Lower leg skin (tissue), 4 donors: ENCODE measurements at regions not wholly inside any gene's neighbourhood (a gene's known extent, or its start where the extent isn't known, plus 50 kb on each side); places are given as distances from the start of the nearest gene placed in this dataset.

Source experiments
- DNase-seq, 2 donors: peaks; one replicate each; pipeline ENCODE4 v3.0.0-alpha.2; 2019; ENCODE audit warnings: low spot score in 2 of 2
- H3K4me3 ChIP-seq: fragments of 200-600 bp; sonication (generic); 2 replicates; pipeline ENCODE4 v1.5.1; 2017; ENCODE audit warnings: mild to moderate bottlenecking, low read depth; ENCODE audit not compliant: poor library complexity, severe bottlenecking
- POLR2A ChIP-seq, 2 donors: fragments of 450-650 bp; IDR thresholded peaks; one replicate each; pipeline ENCODE4 v1.6.1; 2016 to 2017; ENCODE audit warnings: antibody characterized with exemption in 2 of 2, mild to moderate bottlenecking in 1 of 2, moderate library complexity in 1 of 2
- WGBS, 2 donors: methylation state at CpG; one replicate each; pipeline ENCODE4 v1.1.5; 2018; 5-methylcytosine and 5-hydroxymethylcytosine counted together
- intact Hi-C: fragments of 100-400 bp; cut with DNase I; formaldehyde crosslinking; loops from one replicate; pipeline ENCODE4 v1.15.0; 2023; ENCODE audit warnings: low total_unique reads
- TF ChIP-seq, protein P1 (sequence below), 3 donors: fragments of 450-650 bp; IDR thresholded peaks; one replicate each; pipeline ENCODE4 v1.5.1; 2016; ENCODE audit warnings: antibody characterized with exemption in 3 of 3, mild to moderate bottlenecking in 3 of 3, moderate library complexity in 2 of 3

DNA sequence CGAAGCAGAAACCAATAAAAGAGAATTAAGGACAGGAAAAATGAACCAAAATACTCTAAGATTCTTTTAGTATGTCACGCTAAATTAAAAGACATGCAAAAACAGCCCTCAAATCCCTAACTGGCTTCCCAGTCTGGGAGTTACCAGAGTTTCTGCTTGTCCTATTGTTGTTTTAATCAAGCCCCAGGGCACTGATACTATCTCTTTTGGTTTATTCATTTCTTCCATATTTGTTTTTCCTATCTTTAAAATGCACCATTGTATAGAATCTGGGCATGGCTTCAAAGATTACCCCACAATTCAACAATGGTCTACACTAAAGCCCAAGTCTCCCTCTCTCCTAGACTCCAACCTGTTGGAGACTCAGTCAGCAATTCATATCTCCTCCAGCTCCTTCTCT lies 169.1 kb downstream of the MYLK4 start:
- TF ChIP-seq, protein P1, sequence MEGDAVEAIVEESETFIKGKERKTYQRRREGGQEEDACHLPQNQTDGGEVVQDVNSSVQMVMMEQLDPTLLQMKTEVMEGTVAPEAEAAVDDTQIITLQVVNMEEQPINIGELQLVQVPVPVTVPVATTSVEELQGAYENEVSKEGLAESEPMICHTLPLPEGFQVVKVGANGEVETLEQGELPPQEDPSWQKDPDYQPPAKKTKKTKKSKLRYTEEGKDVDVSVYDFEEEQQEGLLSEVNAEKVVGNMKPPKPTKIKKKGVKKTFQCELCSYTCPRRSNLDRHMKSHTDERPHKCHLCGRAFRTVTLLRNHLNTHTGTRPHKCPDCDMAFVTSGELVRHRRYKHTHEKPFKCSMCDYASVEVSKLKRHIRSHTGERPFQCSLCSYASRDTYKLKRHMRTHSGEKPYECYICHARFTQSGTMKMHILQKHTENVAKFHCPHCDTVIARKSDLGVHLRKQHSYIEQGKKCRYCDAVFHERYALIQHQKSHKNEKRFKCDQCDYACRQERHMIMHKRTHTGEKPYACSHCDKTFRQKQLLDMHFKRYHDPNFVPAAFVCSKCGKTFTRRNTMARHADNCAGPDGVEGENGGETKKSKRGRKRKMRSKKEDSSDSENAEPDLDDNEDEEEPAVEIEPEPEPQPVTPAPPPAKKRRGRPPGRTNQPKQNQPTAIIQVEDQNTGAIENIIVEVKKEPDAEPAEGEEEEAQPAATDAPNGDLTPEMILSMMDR (IDR thresholded peaks at IDR 0.05): no peak
- no peak for TF ChIP-seq POLR2A (IDR thresholded peaks at IDR 0.05)
- intact Hi-C loops: no loop called here
- WGBS, 2 donors: 59 to 66% methylated on average over 2 of the region's 2 CpGs
- no peak for DNase-seq
- no peak overlapping the region for H3K4me3 ChIP-seq

DNA sequence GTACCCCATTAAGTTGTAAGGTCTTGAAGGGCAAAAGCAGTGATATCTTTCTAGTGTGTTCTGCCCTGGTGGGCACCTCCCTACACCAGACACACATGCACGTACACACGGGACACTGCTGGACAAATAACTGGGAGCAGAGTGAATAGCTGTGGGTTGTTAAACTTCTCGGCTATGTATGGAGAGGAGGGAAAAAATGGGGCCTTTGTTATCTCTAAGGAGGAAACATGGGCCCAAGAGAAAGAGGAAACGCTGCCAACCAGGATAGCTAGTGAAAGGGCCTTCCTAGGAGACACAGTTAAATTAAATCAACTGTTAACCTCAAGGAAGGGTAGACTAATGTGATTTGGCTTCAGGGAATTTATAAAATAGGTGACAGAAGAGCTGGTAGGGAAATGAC lies 169.7 kb downstream of the MYLK4 start:
- DNase-seq: no peak
- intact Hi-C loops: no loop called here
- WGBS, 2 donors: 63 to 75% methylated on average over 4 of the region's 4 CpGs
- H3K4me3 ChIP-seq: no peak overlapping the region
- no peak for TF ChIP-seq POLR2A (IDR thresholded peaks at IDR 0.05)

DNA sequence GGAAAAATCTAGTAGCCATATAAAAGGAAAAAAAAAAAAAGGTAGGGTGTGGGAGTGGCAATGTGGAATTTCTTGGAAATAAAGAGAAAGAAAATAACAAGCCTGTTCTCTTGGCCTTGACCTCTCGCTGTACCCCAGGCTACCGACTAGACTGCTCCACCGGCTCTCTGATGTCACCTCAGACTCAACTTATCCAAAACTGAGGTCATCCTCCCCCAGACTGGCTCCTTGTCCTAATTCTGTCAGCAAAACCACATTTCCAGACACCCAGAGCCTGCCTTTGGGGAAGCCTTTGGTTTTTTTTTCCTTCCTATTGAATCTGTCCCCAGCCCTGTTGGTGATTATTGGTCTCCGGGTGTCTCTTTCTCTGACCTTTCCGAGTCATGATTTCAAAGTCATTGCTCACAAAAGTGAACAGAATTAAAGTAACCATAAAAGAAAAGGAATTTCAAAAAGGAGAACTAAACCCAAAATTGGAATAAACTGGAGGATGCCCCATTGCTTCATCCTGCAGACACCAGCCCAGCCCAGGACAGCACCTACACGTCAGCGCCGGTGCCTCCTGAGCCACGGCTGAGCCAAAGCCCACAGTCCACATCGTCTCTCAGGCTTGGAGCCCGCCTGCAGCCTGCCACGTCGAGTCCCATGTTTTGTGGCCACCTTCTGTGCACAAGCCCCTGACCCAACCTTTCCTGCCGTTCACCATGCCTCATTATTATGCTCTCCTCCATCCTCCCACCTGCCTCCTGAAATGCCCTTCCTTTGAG lies 170.7 kb downstream of the MYLK4 start:
- no peak for DNase-seq
- 85 to 89% methylated on average over 14 of the region's 14 CpGs for WGBS, 2 donors
- H3K4me3 ChIP-seq: no peak overlapping the region
- TF ChIP-seq POLR2A (IDR thresholded peaks at IDR 0.05): no peak
- TF ChIP-seq, protein P1 (IDR thresholded peaks at IDR 0.05): no peak
- intact Hi-C loops: no loop called here

DNA sequence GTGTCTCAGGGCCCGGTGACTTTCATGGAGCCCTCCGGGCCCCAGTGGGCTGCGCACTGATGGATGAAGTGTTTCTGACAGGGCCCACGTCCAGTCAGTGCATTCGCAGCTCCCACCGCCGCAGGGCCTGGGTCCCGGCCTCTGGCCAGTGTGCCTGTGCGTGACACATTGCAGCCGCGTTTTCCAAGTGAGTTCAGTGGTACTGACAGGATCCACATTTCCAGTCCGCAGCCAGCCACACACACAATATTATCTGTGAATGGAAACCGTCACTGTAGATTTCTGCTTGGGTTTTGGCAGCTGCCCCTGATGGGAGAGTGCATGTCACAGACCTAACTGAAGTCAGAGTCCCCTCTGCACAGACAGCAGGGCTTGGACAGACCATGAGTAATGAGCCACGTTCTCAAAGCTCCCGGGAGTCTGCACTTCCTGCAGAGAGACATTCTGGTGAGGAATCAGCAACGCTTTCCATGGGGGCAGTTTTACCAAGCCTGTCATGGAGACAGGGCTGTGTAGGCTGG lies 171.4 kb downstream of the MYLK4 start:
- DNase-seq: no peak
- WGBS, 2 donors: 81 to 85% methylated on average over 16 of the region's 16 CpGs
- intact Hi-C loops: no loop called here

DNA sequence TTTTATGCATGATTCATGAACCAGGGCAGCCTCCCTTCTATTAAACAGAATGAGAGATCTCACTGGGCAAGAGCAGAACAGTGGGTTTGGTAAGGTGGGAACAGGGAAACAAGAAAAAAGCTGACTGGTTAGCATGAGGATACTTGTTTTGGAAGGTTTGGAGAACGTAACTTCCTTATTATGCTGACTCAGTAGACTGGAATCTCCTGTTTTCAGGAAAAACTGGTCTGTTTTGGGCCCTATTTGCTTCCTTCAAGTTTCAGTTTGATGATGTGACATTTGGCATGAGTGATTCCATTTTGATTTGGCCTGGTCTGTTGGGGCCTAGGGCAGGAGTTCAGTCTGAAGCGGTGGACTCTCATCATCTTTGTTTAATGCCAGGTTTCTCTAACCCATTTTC lies 172.0 kb downstream of the MYLK4 start:
- intact Hi-C loops: no loop called here
- TF ChIP-seq POLR2A (IDR thresholded peaks at IDR 0.05): no peak
- TF ChIP-seq, protein P1 (IDR thresholded peaks at IDR 0.05): no peak
- no peak overlapping the region for H3K4me3 ChIP-seq
- 74 to 83% methylated on average over 2 of the region's 2 CpGs for WGBS, 2 donors
- DNase-seq: no peak

More for the DNA sequence above, 171.4 kb downstream of the MYLK4 start:
- TF ChIP-seq, protein P1 (IDR thresholded peaks at IDR 0.05): no peak
- no peak for TF ChIP-seq POLR2A (IDR thresholded peaks at IDR 0.05)
- H3K4me3 ChIP-seq: no peak overlapping the region

DNA sequence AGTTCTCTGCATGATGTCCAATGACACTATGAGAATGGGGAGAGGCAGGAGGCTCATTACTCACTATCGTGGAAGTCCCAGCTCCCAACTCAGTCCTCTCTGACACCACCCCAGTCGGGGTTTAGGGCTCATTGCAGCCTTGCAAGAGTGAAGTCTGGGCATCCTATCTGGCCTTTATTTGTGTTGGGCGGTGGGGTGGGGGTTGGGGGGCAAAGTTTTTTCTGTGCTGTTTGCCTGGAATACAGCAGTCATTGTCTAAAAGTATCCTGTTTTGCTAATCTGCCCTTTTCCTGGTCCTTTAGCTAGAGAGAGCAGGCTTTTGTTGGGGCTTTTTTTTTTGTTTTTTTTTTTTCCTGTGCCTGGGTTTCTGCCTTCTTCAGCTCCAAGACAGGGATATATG lies 174.2 kb downstream of the MYLK4 start:
- intact Hi-C loops: no loop called here
- TF ChIP-seq POLR2A (IDR thresholded peaks at IDR 0.05): no peak
- TF ChIP-seq, protein P1 (IDR thresholded peaks at IDR 0.05): no peak
- no peak overlapping the region for H3K4me3 ChIP-seq
- DNase-seq: no peak
- WGBS, 2 donors: 74 to 80% methylated on average over 3 of the region's 3 CpGs
